Left cardiac atrium (tissue), 4 donors: ENCODE measurements at regions not wholly inside any gene's neighbourhood (a gene's known extent, or its start where the extent isn't known, plus 50 kb on each side); places are given as distances from the start of the nearest gene placed in this dataset.

ENCODE experiments used
- ATAC-seq, 2 donors: fragments of 200-7000 bp; cut with Tn5 transposase; one replicate each; pipeline ENCODE4 v1.9.1; 2020; ENCODE audit warnings: mild to moderate bottlenecking in 2 of 2, moderate library complexity in 2 of 2
- DNase-seq: peaks from one replicate; pipeline ENCODE4 v3.0.0-alpha.2; 2020
- intact Hi-C, 2 donors: fragments of 100-400 bp; cut with DNase I; formaldehyde crosslinking; loops; one replicate each; pipeline versions ENCODE4 v1.14.1 to v1.15.1; 2022 to 2023
- donor health status: DM: no; HTN: yes; CAD: no.
- donor health status: DM: no; HTN: yes; CAD: no; lungs with severe emphysema.
- donor health status: DM: yes; HTN: yes; CAD: no.
- donor health status: Dilated cardiomyopathy.

DNA sequence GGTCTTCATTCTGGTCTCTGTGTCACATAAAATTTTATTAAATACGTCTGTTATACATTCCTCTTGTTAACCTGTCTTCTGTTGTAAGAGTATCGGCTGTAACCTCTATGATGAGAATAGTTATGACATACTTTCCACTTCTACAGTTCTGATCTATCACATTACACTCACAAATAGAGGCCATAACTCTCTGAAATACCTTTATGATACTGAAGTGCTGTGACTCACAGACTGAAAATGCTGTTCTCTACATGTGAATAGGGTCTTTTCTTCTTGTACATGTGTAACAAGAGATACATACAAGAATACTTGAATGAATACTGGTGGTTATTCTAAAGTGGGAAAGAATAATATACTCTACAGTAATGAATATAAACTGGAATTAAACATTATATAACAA, 1047.6 kb downstream of the TECRL start:
- intact Hi-C loops = no loop called here
- DNase-seq (no peak), ATAC-seq (no peak)

DNA sequence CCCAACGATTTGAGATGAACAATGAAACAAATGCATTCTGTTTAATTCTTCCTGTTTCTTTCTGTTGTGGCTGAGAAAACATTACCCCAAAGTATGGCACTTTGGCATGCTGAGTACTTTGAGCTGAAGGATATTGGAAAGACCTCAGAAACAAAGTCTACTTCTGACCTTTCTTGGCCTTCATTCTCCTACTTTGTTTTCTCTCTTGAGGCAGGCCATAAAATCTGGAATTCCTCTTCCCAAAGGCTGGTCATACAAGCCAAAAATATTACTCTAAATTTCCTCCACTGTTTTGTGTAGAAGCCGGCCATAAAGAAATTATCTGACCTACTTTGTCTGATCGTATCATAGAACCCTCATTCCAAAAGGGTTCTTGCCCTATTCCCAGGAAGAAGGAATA, 1048.2 kb downstream of the TECRL start:
- intact Hi-C loops = no loop called here
- DNase-seq (no peak), ATAC-seq (no peak)

DNA sequence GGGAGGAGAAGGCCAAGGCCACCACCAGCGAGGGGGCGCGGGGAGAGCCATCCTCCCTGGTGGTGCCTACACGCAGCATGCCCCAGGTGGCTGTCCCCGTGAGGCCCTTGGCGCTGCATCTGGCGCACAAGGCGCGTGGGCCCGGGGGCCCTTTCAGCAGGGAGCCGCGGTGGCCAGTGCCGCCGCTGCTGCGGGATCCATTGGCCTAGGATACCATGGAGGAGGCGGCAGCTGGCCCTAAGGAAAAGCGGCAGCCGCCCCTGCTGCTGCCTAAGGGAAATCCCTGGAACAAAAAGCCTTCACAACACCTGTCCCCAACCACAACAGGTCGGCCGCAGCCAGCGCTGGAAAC, 1059.6 kb downstream of the TECRL start:
- DNase-seq = no peak
- intact Hi-C loops = no loop called here
- ATAC-seq = no peak

DNA sequence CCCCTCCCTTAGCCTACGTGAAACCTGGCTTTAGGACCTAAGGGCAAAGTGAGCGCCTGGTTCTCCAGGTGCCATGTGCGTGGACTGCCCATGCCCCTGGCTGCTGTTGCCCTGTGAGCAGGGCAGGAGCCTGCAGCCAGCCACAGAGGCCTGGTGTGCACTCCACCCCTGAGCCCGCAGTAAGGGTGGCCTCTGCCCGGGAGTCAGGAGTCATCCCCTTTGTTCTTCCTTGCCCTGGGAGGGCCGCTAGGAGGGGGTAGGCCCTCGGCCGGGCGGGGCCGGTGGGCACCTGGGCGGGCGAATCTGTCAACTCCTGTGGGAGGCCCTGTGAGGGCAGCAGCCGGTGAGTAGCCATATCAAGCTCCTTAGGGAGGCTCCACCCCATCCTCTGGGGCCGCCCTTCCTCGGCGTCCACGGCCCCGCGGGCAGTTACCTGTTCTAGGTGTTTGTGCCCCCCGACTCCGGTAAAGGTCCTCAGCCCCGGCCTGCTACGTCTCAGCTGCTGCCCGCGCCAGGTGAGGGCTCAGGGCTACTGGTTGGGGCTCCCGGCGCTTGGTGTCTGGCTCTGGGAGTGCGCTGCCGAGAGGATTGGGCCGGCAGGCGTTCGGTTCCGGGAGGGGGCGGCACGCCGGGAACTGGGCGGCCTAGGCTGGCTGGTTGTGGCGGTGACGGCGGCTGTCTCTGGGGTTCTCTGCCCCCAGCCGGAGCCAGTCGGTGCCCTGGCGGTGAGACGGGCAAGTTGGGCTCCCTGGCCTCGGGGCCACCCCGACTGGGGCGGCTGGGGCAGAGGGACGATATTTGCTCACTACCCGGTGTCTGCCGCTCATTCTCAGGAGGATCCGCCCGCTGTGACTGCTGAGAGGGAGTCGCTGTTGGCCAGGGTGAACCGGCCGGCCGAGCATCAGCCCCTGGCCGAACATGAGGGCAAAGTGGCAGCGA, 1060.2 kb downstream of the TECRL start:
- intact Hi-C loops = no loop called here
- DNase-seq (no peak), ATAC-seq (no peak)

- ATAC-seq = no peak
- no peak for DNase-seq
- intact Hi-C loops = no loop called here
These were observed 1084.1 kb downstream of the TECRL start for GRCh38 chr4:63325140-63325539.

DNA sequence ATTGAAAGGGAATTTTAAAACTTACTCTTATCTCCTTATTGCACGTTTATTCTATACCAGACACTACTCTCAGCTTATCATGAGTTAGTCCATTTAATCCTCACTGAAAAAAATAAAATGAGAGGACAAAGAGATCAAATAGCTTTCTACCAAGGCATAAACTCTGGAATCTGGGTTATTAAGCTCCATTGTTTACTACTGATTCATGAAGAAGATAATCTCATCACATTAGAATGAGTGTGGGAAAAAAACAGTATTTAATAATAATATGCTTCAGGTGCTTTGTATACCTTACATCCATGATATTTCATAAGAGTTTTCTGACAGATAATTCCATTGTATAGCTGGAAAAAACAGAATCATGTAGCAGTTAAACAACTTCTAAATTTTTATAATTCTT, 1092.6 kb downstream of the TECRL start:
- intact Hi-C loops = no loop called here
- DNase-seq (no peak), ATAC-seq (no peak)

- no peak for DNase-seq
- intact Hi-C loops = no loop called here
- no peak for ATAC-seq
These were observed 1093.6 kb downstream of the TECRL start for GRCh38 chr4:63315651-63316050.

- intact Hi-C loops = no loop called here
- DNase-seq (no peak), ATAC-seq (no peak)
These were observed 1100.6 kb downstream of the TECRL start for GRCh38 chr4:63308697-63309096.

DNA sequence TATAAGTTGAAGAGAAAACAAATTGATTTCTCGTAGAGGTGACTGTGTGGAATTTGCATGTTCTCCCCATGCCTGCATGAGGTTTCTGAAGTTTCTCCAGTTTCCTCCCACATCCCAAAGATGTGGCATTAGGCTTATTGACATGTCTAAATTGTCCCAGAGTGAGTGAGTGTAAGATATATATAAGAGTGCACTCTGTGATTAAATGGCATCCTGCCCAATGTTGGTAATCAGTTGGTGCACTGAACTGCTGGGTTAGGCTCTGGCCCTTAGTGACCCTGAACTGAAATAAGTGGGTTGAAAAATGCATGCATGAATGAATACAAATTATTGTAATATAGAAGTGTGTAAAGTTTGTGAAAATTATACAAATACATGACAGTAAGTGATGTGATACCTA, 1106.5 kb downstream of the TECRL start:
- intact Hi-C loops = no loop called here
- DNase-seq = no peak
- ATAC-seq = no peak

DNA sequence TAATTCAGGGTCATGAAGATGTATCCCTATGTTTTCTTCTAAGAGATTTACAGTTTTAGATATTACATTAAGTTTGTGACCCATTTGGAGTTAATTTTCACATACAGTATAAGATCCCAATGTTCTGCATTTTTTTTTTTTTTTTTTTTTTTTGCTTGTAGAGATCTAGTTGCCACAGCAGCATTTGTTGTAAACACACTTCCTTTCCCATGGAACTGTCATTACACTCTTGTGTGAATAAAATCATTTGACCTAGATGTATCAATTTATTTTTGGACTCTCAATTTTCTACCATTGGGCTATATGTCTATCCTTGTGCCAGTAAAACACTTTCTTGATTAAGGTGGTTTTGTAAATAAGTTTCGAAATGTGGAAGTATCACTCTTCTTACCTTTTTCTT, 1107.2 kb downstream of the TECRL start:
- intact Hi-C loops = no loop called here
- ATAC-seq (no peak), DNase-seq (no peak)

DNA sequence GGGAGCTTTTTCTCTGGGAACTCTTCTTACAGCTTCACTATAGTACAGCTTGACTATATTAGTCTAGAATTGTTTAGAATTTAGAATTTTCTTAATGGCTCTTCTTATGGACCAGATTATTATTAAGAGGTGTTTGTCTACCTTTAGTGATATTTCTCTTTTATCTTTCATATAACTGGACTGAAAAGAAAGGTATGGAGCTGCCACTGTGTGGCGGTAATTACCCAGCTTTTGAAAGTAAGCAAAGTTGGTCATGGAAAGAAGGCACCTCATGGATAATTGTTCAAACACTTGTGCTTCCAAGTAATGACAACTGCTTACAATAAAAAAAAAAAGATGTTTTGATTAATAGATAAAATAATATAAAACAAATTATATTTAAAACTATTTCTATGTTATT, 1112.5 kb downstream of the TECRL start:
- intact Hi-C loops = no loop called here
- DNase-seq = no peak
- no peak for ATAC-seq

DNA sequence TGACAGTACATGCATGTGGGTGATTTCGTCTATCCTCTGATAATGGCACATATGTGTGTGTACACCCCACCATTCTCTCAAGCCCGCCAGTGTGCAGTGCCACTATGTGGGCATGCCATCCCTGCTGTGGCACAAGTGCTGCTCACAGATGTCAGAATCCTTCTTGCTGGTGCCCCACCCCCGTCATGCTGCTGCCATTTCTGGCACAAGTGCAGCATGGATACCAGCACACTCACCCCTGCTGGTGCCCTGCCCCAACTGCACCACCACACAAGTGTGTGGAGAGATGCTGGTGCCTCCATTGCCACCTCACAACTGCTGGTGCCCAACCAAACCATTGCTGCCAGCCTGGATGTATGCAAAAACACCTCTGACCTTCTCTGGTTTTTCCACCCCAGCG, 1133.8 kb downstream of the TECRL start:
- intact Hi-C loops = no loop called here
- ATAC-seq (no peak), DNase-seq (no peak)

- ATAC-seq = no peak
- intact Hi-C loops = no loop called here
These were observed 1140.1 kb downstream of the TECRL start for GRCh38 chr4:63269156-63269555.

GRCh38 chr4:63233671-63234070, 1175.6 kb downstream of the TECRL start:
- intact Hi-C loops = no loop called here
- ATAC-seq (no peak), DNase-seq (no peak)

More at GRCh38 chr4:63269156-63269555, 1140.1 kb downstream of the TECRL start:
- DNase-seq = no peak

GRCh38 chr4:63232058-63232457, 1177.2 kb downstream of the TECRL start:
- ATAC-seq (no peak), DNase-seq (no peak)
- intact Hi-C loops = no loop called here

- intact Hi-C loops = no loop called here
- no peak for ATAC-seq
These were observed 1183.0 kb downstream of the TECRL start for GRCh38 chr4:63226229-63226628.

DNA sequence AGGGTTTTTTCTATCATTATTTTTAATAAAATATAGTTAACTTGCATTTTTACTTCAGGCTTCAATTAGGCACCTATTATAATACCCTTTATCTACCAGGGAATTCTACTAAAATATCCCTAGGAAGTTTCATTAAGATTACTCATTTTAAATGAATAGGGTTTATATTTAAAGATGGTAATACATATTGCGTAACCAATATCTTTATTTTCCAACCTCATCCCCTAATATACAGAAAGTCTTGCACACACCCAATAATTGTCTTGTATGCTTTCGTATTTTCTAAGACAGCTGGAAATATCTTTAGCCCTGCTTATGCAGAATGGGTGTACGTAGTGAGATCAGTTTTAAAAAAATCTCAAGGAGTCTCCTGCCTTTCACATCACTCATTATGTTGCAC, 1186.8 kb downstream of the TECRL start:
- no peak for ATAC-seq
- intact Hi-C loops = no loop called here
- no peak for DNase-seq

More at GRCh38 chr4:63226229-63226628, 1183.0 kb downstream of the TECRL start:
- DNase-seq = no peak

GRCh38 chr4:63221477-63221876, 1187.8 kb downstream of the TECRL start:
- intact Hi-C loops = no loop called here
- ATAC-seq (no peak), DNase-seq (no peak)

- no peak for ATAC-seq
- DNase-seq = no peak
- intact Hi-C loops = no loop called here
These were observed 1190.4 kb downstream of the TECRL start for GRCh38 chr4:63218856-63219255.

DNA sequence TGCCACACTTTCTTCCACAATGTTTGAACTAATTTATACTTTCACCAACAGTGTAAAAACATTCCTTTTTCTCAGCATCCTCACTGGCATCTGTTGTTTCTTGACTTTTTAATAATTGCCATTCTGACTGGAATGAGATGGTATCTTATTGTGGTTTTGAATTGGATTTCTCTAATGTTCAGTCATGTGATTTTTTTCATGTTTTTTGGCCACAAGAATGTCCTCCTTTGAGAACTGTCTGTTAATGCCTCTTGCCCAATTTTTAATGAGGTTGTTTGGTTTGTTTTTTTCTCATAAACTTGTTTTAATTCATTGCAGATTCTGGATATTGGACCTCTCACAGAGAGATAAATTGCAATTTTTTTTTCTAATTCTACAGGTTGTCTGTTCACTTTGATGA, 1195.2 kb downstream of the TECRL start:
- intact Hi-C loops = no loop called here
- no peak for DNase-seq
- no peak for ATAC-seq

DNA sequence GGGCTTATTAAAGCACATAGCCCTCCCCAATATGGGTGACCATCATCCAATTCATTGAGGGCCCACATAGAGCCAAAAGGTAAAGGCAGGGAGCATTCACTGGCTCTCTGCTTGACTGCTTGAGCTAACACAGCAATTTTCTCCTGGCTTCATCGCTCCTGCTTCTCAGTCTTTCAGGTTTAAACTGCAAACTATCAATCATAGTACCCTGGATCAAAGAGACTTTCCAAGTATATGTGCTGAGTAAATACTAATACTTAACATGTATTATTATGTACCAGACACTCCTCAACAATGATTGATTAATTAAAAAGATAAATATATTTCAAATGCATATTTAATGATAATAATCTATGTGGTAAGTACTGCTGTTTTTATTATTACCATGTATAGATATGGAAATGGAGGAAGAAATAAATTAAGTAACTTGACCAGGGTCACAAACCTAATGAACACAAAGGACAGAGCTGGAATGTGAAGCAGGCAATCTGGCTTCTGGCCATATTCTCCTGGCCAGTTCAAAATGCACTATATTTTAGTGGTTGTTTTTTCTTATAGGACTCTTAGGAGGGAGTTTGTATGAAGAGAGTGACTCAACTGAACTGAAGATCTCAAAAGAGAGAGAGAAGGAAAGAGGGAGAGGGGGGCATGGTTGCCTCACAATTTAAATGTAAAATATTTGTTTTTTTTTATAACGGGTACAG, 1197.3 kb downstream of the TECRL start:
- intact Hi-C loops = no loop called here
- ATAC-seq = no peak
- DNase-seq = no peak
